HG02571 (cell line): ENCODE measurements at regions not wholly inside any gene's neighbourhood (a gene's known extent, or its start where the extent isn't known, plus 50 kb on each side); places are given as distances from the start of the nearest gene placed in this dataset.

Experiments used
- ATAC-seq: cut with Tn5 transposase; IDR thresholded peaks from one replicate; pipeline ENCODE4 v1.9.1; 2021; ENCODE audit warnings: mild to moderate bottlenecking, moderate library complexity; ENCODE audit not compliant: unreplicated experiment

DNA sequence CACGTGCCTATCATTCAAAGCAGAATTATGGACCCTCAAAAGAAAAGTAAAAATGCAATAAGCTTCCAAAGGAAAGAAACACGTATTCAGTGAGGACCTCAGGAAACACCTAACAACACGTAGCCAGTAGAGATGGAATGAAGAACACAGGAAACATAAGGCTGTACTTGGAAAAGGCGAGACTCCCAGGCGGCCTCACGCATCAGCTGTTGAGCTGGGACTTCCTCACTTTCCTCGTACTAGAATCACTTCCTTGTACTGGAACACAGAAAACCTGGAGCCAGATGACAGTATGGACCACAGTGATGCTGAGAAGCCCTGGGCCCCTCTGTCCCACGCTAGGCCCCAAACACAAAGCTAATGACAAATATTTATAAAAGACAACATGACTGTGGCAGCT lies 94.4 kb upstream of the BACE2 start:
- ATAC-seq = no peak

DNA sequence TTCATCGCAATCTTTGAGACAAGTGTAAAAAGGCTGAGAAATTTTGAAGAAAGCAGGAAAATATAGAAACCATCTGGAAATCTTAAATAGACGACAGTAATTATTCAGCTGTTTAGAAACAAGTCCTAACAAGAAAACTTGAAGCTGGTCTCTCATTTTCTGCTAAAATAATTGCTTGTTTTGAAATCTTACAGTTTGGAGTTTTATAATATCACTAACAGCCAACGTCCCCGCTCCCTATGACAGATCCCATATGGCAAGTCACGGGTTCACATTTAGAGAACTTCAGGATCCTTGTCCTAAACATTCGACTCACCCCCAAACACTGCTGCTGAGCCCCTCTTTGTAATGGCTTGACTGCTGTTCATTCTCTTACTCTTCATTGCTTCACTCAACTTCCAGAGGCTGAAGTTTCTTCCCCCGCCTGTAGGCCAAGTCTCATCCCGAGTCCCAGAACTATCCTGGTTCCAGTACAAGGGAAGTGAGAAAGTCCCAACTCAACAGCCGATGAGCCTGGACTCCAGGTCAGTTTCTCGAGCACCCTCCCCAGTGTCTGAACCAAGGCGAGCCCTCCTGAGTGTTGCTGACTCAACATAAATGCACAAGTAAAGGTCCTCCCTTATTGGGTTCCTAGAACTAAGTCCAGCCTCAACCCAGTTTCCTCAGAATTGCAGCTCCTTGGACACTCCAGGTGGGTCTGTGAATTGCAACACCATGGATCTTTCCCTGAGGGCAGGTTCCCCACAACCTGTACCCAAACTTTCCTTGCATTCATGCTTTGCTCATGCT lies 93.4 kb upstream of the BACE2 start:
- no peak for ATAC-seq

DNA sequence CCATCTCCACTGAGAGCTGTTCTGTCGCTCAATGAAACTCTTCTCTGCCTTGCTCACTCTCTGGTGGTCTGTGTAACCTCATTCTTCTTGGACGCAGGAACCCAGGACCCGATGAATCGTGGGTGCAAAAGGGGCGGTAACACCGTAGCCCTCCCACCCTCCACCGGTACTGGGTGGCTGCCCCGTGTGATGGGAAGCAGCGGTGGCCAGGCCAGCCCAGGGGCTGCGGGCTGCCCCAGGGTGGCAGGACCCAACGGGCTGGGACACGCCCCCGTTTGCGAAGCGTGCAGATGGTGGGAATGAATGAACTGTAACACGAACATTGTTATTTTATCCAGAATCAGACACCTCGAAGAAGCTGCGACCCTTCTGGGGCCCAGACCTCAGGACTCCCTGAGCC lies 92.3 kb upstream of the BACE2 start:
- ATAC-seq = no peak

DNA sequence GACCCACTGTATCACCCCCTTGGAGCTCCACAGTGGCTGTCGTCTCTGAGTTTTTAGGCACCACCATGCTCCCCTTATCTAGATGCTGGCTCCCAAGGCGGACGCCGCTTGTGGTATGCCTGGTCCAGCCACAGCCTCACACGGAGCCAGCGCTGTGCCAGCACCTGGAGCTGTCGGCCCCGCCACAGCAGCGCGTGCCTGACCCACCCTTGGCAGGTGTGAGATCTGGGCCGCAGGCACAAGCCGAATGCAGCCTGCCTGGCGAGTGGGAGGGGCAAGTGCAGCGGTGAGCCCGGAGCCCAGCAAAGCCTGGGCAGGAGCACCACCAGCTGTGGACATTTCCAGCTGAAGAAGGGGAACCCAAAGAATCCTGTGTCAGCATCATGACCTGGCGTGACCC lies 91.9 kb upstream of the BACE2 start:
- ATAC-seq = no peak

DNA sequence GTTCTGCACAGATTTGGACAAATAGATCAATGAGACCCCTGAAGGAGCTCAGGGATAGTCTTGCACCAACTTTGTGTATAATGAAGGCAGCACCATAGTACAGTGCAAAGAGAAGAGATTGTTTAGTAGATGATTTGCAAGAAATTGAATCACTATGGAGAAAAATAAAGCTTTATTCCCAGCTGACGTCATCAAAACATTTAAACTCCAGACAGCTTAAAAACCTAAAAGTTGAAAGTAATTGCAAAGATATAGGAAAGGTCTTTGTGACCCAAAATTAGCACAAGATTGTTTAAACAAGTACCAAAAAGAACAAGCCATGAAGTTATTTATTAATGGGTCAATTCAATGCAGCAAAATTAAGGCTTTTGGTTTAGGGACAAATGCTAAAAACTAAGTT lies 88.8 kb upstream of the BACE2 start:
- ATAC-seq = no peak

DNA sequence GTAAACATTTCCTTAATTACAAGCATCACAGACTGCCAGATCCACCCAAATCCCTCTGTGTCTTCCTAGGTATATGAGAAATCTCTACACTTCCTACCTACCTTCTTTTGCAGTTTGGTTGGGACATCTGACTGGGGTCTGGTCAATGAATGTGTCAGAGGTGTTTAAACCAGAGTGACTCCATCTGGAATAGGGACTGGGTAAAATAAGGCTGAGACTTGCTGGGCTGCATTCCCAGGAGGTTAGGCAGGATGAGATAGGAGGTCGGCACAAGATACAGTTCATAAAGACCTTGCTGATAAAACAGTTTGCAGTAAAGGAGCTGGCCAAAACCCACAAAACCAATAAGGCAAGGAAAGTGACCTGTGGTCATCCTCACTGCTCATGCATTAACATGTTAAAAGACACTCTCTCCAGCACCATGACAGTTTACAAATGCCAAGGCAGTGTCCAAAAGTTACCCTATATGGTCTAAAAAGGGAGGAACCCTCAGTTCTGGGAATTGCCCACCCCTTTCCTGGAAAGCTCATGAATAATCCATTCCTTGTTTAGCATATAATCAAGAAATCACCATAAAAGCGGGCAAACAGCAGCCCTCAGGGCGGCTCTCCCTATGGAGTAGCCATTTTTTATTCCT lies 87.4 kb upstream of the BACE2 start:
- ATAC-seq = no peak

DNA sequence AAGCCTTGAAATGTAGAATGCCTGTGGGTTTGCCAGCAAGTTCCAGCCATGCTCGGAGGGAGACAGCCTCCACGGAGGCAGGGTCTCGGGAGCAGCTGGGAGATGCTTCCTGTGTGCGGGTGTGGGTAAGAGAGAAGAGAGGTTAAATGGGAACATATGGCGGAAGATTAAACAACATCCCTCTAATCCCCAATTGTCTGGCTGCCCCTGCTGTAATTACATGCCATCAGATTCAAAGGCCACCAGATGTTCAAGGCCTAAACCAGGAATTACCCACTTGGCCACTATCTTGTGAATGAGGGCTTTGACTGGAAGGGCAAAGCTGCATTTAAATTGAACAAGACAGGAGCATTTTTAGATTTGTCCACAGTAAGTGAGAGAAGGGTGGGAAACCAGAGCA lies 81.4 kb upstream of the BACE2 start:
- ATAC-seq = no peak

DNA sequence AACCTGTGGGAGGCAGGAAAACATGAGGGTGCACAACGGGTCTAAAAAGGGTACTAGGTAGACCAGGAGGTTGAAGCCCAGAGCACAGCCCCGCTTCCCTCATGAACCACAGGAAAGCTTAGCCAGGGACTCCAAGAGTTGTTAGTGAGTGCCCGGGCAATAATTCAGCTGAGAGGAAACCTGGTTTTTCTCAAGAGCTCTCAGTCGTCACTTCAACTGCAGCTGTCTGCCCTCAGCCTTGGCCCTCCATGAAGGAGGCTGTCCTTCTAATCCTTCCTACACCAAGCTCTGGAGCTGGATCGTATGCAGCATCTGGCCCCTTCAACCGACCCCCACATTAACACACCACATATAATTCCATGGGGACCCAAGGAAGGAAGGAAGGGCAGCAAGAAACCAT lies 77.0 kb upstream of the BACE2 start:
- no peak for ATAC-seq

DNA sequence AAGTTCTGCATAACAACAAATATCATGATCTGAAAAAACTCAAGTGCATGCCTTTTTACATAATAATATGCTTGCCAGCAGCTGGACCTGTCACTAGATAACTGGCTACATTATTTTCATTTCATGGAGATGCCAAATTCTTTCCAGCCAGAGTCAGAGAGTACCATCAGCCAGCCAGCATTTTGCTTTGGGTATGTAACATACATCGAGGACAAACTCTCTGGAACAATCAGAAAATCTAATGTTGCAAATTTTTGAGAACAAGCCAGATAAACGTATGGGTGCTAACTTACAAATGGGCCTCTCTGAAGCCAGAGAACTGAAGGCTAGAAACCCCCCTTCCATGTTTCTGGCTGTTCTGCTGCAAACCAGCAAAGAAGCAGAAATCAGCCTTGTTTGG lies 76.3 kb upstream of the BACE2 start:
- ATAC-seq = no peak

DNA sequence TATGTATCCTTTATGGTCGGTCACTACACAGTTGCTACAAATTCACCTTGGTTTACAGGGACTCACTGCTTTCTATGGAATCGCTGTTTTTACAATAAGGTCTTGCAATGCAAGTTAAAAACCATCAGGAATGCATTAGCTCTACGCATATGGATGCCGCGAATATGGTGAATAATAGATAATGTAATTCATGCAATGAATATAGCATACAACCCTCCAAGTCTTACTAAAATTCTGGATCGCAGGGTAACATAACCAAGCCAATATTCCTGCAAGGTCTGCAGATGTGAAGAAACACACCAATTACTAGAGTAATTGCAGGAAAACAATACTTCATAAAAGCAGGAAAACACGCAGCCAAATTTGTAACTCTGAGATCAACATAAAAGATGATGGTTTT lies 75.6 kb upstream of the BACE2 start:
- ATAC-seq = no peak

DNA sequence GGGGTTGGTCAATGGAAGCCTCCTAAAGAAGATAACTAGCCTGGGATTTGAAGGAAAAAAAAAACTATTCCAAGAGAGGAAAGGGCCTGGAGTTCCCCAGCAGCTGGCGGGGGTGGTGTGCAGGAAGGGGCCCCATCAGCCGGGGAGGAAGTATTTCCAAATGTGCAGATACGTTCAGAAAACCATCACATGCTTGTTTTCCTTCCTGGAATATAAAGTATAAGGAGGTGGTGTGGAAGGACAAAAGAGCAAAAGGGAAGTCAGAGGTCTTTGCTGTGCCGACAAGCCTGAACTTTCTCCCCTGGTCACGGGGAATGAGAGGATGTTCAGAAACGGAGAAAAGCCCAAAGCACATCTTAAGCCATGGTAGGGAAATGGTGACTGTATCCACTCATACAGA lies 72.0 kb upstream of the BACE2 start:
- no peak for ATAC-seq

DNA sequence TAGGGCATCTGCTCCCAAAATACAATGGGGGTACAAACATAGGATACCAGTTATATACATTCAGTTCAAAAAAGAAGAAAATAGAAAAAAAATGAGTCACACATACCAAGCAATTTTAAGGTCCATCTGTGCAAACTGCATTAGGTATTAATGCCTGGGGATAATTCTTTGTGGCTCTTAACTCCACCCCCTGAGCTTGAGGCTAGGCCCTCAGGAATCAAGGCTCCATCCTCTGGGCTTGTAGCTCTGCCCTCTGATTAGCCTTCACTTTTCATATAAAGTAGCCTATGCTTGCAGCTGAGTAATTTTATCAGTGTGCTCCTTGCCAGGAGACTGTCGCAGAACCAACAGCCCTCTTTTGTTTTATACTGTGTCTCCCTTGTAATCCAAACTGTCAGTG lies 69.9 kb upstream of the BACE2 start:
- no peak for ATAC-seq

DNA sequence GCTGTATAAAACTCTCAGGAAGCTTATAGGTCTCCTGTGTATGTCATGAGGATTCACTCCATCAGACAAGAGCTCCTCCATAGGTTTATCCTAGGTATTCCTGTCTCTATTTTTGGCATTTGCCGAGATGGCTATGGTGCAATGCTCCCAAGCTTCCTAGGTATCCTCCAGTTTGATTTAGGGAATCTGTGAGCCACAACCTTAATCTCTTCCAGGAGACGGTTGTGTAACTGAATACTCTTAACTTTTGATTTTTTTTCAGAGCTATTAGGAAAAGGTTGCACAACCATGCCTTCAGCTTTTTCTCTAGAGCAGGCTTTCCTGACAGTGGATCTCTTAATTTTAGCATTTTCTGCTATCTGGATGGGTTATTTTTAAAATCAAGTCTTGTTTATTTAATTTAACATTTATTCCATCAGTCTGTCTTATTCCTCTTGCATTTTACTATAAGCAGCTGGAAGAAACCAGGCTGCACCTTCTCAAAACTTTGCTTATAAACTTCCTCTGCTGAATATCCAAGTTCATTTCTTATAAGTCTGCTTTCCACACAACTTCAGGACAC lies 69.4 kb upstream of the BACE2 start:
- ATAC-seq = no peak

DNA sequence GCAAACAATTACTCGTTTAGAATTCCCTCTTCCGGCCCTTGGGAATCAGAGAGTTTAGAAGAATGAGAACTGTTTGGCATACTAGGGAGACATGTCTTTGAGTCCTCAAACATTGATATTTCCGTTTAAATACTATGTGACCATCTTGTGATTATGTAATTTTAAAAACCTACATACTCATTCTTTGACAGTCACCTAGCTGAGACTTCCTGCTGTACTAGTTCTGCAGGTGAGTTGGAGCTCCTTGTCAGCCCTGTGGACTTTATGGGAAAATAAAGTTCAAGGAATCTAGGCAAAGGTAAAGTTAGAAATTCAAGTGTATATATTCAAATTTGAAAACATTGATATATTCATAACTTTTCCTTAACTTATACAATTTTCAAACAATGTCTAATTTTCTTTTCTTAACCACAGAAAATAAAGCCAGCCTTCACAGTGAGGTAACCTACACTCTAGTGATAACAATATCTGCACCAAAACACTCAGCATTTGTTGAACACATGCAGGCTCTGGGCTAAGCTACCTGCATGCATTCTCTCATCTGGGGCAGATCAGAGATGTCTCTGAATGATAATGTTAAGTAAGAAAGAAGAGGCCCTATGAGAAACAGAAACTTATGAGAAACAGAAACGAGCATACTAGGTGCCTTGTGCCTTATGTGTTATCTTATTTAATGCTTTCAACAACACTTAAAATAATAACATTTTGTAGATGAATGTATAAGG lies 67.0 kb upstream of the BACE2 start:
- no peak for ATAC-seq

DNA sequence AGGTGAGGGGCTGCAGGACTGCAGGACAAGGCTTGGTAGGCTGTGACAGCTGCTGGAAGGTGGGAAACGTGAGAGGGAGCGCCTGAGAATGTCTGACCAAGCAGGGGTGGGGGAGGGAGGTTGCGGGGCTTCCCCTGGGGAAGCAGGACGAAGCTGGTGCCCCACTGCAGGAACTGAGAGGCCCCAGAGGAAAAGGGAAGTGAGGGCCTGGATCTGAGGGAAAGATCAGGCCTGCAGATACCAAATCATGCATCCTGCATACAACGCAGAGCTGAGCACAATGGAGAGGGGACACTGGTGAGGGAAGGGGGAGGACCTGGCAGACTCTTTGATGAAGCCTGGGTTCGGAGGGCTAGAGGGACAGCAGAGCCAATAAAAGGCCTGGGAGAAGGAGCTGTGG lies 65.7 kb upstream of the BACE2 start:
- ATAC-seq = no peak

DNA sequence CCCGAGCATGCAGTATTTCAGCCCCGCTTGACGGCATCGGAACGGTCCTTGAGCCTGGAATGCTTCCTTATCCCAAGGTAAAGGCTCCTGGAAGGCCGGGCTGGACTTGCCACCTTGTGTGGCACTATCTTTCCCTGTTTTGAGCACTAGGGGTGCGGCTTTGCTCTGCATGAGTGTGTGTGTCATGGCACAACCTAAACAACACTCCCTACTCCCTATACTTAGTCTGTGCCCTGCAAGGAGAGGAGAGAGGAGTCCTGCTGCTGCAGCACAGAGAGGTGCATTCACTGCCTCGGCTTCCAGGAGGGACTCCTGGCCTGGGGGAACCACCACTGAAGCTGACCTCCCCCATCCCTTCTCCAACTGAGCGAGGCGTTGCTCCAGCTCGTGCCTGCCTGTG lies 60.4 kb upstream of the BACE2 start:
- ATAC-seq = no peak

DNA sequence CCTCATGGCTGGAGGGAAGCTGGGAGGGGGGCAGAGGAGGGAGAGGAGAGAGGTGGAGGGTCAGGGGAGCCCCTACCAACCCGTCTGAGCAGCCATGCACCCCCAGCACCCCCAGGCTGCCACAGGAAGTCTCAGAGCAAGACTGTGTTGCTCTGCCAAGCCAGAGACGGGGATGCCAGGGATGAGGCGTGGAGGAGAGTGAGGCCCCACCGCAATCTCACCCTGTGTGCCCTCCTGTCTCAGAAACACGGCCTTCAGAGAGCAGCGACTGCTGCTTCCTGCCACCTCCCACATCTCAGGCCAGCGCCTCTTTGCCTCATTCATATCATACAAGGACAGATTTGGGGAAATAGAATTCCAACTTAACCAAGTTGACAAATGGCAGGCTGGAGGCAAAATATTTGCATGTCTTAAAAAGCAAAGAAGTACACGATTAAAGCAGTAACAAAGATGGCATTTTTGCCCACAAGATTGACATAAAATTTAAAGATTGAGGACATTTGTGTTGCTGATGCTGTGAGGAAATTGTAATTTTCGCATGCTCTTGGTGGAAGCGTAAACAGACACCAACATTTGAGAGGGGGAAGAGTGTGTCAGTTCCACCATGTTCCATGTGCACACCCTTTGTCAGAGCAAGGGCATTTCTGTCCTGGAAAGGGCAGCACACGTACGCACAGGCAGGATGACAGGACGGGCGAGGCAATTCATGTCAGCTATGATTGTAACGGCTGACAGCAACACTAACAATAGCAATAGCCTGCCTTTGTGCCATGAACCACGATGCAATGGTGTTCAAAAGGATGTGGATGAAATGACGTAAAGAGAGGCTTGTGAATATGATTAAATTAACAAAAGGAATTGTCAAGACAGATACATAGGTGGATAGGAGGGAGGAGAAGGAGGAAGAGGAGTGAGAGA lies 59.0 kb upstream of the BACE2 start:
- no peak for ATAC-seq

DNA sequence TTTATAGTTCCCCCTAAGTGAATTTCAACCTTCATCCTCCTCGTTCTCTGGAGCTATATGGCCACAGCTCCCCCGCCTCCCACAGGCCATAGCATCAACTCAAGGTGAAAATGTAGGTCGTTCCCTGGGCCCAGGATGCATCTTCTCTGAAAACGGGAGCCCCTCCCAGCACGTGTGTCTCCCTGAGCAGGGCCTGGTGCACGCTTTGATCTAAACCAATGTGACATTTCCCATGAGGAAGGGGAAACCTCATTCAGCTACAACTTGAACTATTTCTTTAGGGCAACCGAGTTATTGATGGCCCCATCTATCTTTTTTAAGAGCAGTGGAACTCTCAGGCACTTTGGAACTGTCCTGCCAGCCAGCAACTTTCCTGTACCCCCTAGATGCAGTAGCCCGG lies 57.8 kb upstream of the BACE2 start:
- no peak for ATAC-seq

DNA sequence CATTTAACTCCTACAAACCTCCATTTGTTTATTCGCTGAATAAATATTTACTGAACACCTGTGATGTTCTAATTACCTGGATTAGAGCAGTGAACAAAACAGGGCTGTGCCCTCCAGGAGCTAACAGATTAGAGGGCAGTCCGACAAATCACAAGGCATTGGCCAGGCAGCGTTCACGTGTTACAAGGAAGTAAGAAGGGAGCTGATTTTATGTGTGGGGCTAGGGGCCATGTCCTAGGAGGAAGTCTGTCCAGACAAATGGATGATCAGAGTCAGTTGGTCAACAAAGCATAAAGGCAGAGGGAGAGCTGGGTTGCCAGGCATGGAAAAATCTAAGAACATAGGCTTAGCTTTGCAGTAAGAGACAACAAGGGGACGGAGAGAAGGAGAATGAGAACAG lies 57.3 kb upstream of the BACE2 start:
- ATAC-seq = no peak

DNA sequence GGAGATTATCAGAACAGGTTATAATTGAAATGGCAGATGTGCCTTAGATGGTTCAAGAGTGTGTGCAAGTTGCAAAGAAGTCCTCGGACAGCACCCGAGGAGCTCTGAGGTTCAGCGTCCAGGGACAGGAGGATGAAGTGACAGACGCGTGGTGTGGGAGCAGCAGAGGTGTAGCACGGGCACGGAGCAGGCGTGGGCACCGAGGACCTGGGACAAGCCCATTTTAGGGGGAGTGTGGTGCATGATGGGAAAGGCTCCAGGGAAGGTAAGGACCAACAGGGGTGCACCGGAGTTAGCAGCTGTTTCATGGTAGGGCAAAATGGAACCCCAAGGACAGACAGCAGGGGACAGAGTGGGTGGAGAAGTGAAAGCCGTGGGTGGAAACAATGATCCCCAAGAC lies 56.3 kb upstream of the BACE2 start:
- no peak for ATAC-seq
